ENCODE measurements at regions not wholly inside any gene's neighbourhood (a gene's known extent, or its start where the extent isn't known, plus 50 kb on each side); places are given as distances from the start of the nearest gene placed in this dataset.

DNA sequence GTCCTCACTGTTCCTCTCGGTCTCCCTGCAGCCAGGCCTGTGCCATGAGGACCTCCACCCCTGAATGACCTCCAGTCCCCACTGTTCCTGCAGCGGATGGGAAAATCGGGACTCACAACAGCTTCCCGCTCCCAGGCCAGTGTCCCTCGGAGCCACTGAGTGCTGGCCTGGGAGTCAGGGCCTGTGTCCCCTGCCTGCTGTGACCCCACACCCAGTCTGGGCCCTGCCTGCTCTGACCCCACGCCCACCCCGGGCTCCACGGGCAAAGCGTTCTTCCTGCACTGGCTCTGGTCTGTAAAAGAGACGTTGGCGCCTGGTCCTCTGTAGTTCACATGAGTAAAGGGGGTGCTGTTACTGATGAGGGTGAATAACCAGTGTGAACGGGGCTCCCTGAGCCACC lies 73.0 kb upstream of the SHISAL1 start:
- Mint-ChIP-seq H3K4me3 (no peak overlapping the region), H3K9me3 (no peaks in the 10 kb centered on the region), H3K36me3 (ENCODE audit: insufficient read depth) (no peaks in the 10 kb centered on the region), H3K4me1 (peaks cover 5% of the 10 kb centered on the region), H3K27me3 (peaks cover 56% of the 10 kb centered on the region), H3K27ac (ENCODE audit: low read depth) (no peak overlapping the region)
- ATAC-seq (replicated peaks; ENCODE audit: extremely low read depth, poor library complexity, severe bottlenecking) (no peak), DNase-seq (ENCODE audit: low spot score in 2 of 2) (no peak)

DNA sequence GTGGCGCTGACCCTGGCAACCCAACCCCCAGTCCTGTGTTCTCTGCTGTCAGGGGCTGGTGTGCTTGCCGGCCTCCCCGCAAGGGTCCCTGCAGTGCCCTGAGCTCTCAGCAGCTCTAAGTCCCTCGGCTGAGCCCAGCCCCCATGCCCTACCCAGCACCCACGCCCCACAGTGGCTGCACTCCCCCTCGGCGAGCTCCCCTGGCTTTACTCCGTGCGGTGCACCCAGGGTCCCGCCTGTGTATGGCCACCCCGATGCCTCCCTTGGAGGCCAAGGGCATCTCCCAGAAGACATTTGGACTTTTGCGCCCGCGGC lies 72.5 kb upstream of the SHISAL1 start:
- Mint-ChIP-seq H3K4me1 (peaks cover 5% of the 10 kb centered on the region), H3K27ac (ENCODE audit: low read depth) (no peak overlapping the region), H3K36me3 (ENCODE audit: insufficient read depth) (no peaks in the 10 kb centered on the region), H3K27me3 (peaks cover 56% of the 10 kb centered on the region), H3K4me3 (no peak overlapping the region), H3K9me3 (no peaks in the 10 kb centered on the region)
- DNase-seq (ENCODE audit: low spot score in 2 of 2) (no peak), ATAC-seq (replicated peaks; ENCODE audit: extremely low read depth, poor library complexity, severe bottlenecking) (no peak)

DNA sequence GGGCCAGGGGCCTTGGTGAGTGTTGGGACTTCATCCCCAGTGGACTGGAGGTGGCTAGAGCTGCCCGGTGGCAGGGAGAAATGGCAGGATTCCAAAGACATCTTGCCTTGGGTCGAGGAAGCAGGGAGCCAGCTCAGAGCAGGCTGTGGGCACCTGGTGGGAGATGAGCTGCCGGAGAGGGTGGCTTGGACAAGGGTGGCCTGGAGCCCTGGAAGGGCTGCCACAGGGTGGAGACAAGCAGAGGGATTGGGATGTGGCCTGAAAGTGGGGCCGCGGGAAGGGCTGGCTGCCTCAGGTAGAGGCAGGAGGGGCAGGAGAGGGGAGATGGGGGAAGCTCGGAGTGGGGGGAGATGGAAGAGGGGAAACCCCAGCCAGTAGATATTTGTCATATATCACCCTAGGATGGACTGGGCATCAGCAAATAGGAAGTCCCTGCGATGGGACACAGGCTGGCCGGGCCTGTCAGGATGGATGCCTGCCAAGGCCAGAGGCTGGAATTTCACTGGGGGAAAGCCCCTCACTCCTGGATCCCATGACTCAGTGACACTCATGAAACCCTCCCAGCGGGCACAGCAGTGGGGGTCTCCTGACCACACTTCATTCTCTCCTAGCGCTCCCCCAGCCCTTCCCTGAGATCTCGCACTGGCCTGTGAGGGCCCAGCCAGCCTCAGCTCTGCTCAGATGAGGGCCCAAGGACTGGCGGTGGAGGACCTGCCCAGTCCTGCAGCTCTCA lies 72.0 kb upstream of the SHISAL1 start:
- ATAC-seq (replicated peaks; ENCODE audit: extremely low read depth, poor library complexity, severe bottlenecking) = no peak
- Mint-ChIP-seq H3K27ac (ENCODE audit: low read depth) (no peak overlapping the region), H3K27me3 (peaks cover 56% of the 10 kb centered on the region), H3K4me1 (peaks cover 5% of the 10 kb centered on the region), H3K9me3 (no peaks in the 10 kb centered on the region), H3K36me3 (ENCODE audit: insufficient read depth) (no peaks in the 10 kb centered on the region), H3K4me3 (no peak overlapping the region)
- DNase-seq (ENCODE audit: low spot score in 2 of 2) = no peak

DNA sequence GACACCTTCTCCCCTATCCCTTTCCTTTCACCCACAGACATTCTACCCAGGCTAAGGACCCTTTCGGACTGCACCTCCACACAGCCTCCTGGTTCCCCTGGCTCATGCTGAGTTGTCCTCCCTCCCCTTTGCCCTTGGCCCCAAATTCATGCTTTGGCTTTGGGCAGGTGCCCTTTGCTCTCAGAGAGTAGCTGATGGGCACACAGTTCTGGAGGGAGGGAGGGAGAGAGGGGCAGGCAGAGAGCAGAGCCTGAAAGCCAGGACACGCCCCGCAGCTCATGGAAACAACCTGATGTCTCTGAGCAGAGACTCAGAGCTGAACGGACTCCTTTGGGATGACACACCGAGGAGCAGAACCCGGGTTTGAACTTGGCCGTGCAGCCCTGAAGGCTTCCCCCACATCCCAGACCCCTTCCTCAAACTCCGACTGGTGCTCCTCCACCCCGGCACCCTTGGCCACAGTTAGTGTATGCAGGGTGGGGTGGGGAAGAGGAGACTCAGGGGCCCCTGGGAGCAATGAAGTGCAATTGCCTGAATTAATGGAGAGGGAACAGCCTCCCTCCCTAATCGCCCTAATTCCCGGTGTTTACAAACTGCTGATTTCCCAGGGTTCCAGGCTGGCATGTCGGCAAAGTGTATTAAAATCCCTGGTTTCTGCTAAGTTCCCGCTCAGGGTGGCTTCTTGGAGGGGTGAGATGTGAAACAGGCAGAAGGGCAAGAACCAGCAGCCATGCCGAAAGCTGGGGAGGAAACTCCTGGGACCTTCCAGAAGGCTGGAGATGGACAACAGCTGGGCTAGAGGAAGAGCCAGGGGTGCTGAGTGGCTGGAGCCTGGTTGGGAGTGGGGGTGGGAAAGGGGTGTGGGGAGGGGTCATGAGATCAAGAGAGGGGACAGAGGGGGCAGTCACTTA lies 71.2 kb upstream of the SHISAL1 start:
- no peak for DNase-seq (ENCODE audit: low spot score in 2 of 2)
- Mint-ChIP-seq H3K9me3 (no peaks in the 10 kb centered on the region), H3K4me1 (peaks cover 5% of the 10 kb centered on the region), H3K36me3 (ENCODE audit: insufficient read depth) (no peaks in the 10 kb centered on the region), H3K4me3 (no peak overlapping the region), H3K27ac (ENCODE audit: low read depth) (no peak overlapping the region), H3K27me3 (peaks cover 56% of the 10 kb centered on the region)
- no peak for ATAC-seq (replicated peaks; ENCODE audit: extremely low read depth, poor library complexity, severe bottlenecking)

DNA sequence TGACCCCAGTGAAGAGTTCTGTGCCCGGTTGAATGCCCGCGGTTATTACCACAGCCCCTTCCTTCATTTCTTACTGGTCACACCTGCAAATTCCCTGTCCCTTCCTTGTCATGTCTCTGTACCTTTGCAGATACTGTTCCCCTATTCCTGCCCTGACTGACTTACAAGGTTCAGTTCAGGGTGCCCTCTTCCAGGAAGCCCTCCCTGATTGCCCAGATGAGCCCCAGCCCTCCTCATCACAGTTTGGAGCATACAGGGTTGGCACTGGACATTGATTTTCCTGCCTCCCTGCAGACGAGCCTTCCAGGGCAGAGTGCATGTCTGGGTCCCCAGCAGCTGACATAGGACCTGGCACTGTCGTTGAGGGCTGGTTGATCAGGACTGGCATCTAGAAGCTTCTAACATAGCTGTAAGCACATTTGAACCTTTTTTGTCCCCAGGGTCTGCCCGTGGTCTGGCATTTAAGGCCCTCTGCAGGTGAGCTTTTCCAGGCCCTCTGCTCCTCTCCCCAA lies 70.4 kb upstream of the SHISAL1 start:
- Mint-ChIP-seq H3K36me3 (ENCODE audit: insufficient read depth) (no peaks in the 10 kb centered on the region), H3K27ac (ENCODE audit: low read depth) (no peak overlapping the region), H3K9me3 (peaks cover 5% of the 10 kb centered on the region), H3K27me3 (peaks cover 49% of the 10 kb centered on the region), H3K4me1 (peaks cover 5% of the 10 kb centered on the region), H3K4me3 (no peak overlapping the region)
- DNase-seq (ENCODE audit: low spot score in 2 of 2) (no peak), ATAC-seq (replicated peaks; ENCODE audit: extremely low read depth, poor library complexity, severe bottlenecking) (no peak)

DNA sequence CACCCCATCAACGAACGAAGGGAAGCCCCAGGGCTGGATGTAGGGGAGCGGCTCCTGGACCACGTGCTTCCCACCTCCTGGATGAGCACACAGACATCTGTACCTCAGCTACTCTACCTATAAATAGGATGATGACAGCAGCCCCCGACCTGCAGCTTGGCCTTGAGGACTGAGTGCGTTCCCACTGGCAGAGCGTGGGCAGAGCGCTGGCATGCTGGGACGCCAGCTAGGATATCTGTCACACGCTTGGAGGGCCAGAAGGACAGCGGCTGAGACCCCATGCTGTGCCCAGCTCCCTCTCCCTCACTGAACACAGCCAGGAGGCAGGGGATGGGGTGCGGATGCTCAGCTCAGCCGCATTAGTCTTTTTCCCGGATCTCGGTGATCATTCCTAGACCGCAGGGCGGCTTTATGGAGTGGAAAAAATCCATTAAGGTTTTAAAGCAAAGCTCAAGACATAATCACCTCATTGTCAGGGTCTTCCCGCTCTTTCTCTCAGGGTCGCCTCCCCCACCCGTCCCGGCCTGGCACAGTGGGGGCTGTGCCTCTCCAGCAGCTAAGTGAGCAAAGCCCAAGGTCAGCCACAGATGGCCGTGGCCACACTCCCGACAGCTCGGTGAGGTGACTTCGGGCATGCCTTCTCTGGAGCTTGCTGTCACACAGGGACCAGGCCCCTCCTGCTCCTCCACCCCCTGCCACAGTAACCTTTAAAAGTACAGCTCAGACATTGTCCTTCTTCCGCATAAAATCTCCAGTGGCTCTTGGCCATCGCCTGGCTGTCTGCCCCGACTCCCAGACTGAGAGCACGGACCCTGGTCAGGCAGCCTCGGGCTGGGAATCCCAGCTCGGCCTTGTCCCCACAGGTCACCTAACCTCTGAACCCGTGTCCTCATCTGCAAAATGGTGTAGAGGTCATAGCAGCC lies 69.6 kb upstream of the SHISAL1 start:
- DNase-seq (ENCODE audit: low spot score in 2 of 2) (no peak), ATAC-seq (replicated peaks; ENCODE audit: extremely low read depth, poor library complexity, severe bottlenecking) (no peak)
- H3K27ac Mint-ChIP-seq (ENCODE audit: low read depth) = no peak overlapping the region
- no peak overlapping the region for H3K4me3 Mint-ChIP-seq
- peaks cover 5% of the 10 kb centered on the region for H3K9me3 Mint-ChIP-seq
- no peaks in the 10 kb centered on the region for H3K36me3 Mint-ChIP-seq (ENCODE audit: insufficient read depth)
- peaks cover 42% of the 10 kb centered on the region for H3K27me3 Mint-ChIP-seq
- H3K4me1 Mint-ChIP-seq = peaks cover 5% of the 10 kb centered on the region

DNA sequence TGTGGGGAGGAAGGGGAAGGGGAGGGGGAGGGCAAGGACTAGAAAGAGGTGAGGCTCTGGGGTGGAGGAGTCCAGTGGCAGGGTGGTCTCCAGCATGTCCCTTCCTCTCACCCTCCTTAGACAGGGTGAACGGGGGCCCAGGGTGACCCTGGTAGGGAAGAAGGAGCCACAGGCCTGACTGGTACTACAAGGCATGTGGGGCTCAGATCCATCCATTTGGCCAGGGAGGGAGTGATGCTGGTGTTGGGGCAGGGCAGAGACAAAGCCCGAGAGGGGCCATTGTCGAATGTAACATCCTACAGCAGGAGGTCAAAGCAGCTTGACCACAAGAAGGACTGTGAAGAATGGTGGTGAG lies 69.0 kb upstream of the SHISAL1 start:
- H3K36me3 Mint-ChIP-seq (ENCODE audit: insufficient read depth) = no peaks in the 10 kb centered on the region
- peaks cover 4% of the 10 kb centered on the region for H3K4me1 Mint-ChIP-seq
- peaks cover 5% of the 10 kb centered on the region for H3K9me3 Mint-ChIP-seq
- ATAC-seq (replicated peaks; ENCODE audit: extremely low read depth, poor library complexity, severe bottlenecking) (no peak), DNase-seq (ENCODE audit: low spot score in 2 of 2) (no peak)
- H3K4me3 Mint-ChIP-seq = no peak overlapping the region
- no peak overlapping the region for H3K27ac Mint-ChIP-seq (ENCODE audit: low read depth)
- peaks cover 35% of the 10 kb centered on the region for H3K27me3 Mint-ChIP-seq

DNA sequence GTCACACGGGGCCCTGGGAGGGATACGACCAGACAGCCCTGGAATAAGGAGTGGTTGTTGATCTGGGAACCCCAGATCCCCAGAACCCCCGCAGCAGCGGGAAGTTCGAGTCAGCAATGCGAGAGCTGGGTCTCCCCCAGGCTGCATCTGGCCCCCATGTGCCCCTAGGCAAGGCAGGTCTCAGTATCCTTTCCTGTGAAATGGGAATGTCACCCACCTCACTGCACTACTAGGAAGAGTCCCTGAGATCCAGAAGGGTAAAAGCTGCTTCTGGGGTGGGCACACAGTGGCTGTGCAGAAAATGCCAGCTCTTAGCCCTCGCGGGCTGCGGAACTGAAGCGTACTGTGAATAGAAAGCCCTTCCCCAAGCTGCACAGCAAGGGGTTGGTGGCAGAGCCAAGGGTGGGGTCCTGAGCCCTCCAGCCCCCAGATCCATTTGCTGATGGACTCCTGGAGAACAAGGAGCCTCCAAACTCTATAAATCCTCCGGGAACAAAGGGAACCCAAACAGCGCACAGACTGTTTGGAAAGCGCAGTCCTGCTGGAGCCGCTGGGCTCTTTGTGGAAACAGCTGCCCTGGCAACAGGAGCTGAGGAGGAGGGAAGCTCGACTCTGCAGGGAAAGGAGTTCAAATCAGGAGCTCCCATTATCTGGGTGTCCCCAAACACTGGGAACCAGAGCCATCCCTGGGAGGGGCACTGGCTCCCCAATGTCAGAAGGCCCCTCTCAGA lies 68.2 kb upstream of the SHISAL1 start:
- ATAC-seq (replicated peaks; ENCODE audit: extremely low read depth, poor library complexity, severe bottlenecking) (no peak), DNase-seq (ENCODE audit: low spot score in 2 of 2) (no peak)
- H3K9me3 Mint-ChIP-seq = peaks cover 10% of the 10 kb centered on the region
- H3K36me3 Mint-ChIP-seq (ENCODE audit: insufficient read depth) = no peaks in the 10 kb centered on the region
- H3K27me3 Mint-ChIP-seq = peaks cover 27% of the 10 kb centered on the region
- H3K4me1 Mint-ChIP-seq = no peaks in the 10 kb centered on the region
- H3K4me3 Mint-ChIP-seq = no peak overlapping the region
- H3K27ac Mint-ChIP-seq (ENCODE audit: low read depth) = no peak overlapping the region

DNA sequence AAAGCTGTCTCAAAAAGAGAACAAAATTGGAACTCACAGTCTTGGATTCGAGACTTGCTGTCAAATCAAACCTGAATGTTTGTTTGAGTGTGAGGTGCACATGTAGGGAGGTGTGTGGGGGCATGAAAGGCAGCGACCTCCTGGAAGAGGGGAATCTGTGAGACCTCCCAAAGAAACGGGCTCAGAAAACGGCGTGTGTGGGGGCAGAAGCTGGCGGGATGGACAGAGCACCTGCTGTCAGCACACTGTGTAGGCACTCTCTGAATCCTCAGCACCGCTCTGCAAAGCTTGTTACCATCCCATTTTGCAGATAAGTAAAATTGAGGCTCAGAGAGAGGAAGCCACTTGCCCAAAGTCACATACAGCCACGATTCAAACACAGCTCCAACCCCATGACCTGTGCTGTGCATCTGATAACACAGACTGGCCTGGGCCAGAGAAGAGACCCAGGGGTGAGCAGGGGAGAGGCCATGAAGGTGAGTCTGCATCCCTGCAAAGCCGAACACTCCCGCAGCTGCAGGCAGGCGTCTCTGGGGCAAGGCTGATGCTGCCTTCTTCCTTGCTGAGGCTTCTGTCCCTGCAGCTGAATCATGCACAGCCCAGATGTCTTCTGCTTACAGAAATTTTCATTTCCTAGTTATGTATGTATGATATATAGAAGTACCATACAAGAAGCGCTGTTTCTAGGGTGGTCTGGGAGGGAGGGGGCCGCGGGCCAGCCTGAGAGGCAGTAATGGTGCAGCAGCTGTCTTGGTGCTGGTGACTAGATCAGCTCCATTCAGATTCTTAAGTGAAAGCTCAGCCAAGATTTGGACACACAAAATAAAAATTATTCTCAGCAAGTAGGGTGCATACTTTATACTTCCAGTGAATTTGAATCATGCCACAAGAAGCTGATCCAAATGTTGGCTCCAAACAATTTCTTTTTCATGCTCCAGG lies 67.3 kb upstream of the SHISAL1 start:
- H3K9me3 Mint-ChIP-seq = peaks cover 16% of the 10 kb centered on the region
- H3K4me3 Mint-ChIP-seq = no peak overlapping the region
- H3K36me3 Mint-ChIP-seq (ENCODE audit: insufficient read depth) = peaks cover under 1% of the 10 kb centered on the region
- ATAC-seq (replicated peaks; ENCODE audit: extremely low read depth, poor library complexity, severe bottlenecking) = no peak
- peaks cover 27% of the 10 kb centered on the region for H3K27me3 Mint-ChIP-seq
- H3K4me1 Mint-ChIP-seq = no peaks in the 10 kb centered on the region
- no peak for DNase-seq (ENCODE audit: low spot score in 2 of 2)
- H3K27ac Mint-ChIP-seq (ENCODE audit: low read depth) = no peak overlapping the region

DNA sequence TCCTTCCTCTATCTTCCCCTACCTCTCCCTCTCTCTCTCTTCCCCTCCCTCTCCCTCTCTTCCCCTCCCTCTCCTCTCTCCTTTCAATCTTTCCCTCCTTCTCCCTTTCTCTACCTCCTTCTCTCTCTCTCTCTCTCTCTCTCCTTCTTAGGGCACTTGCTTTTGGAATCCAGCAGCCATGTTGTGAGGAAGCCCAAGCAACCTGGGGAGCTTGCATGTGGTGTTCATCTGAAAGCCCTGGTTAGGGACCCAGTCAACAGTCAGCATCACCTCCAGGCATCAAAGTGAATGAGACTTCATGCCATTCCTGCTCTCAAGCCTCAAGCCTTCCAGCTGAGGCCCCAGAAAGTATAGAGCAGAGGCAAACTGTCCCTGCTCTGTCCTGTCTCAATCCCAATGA lies 65.6 kb upstream of the SHISAL1 start:
- Mint-ChIP-seq H3K4me1 (no peaks in the 10 kb centered on the region), H3K9me3 (peaks cover 26% of the 10 kb centered on the region), H3K27ac (ENCODE audit: low read depth) (no peak overlapping the region), H3K36me3 (ENCODE audit: insufficient read depth) (peaks cover 1% of the 10 kb centered on the region), H3K4me3 (no peak overlapping the region), H3K27me3 (peaks cover 28% of the 10 kb centered on the region)
- DNase-seq (ENCODE audit: low spot score in 2 of 2) (no peak), ATAC-seq (replicated peaks; ENCODE audit: extremely low read depth, poor library complexity, severe bottlenecking) (no peak)

DNA sequence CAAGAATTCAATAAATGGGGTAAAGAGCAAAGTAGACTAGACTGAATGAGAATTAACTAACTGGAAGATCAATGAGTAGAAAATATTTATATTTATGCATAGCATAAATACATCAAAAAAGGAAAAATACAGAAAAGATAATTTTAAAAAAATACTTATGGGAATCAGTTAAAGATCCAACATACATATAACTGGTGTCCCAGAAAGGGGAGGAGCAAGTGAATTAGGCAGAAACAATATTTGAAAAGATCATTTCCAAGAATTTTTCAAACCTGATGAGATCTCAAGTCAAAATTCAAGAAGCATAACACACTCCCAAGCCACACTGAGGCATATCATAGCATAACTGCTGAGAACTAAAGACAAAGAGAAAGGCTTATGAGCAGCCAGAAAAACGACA lies 62.7 kb upstream of the SHISAL1 start:
- peaks cover 21% of the 10 kb centered on the region for H3K27me3 Mint-ChIP-seq
- ATAC-seq (replicated peaks; ENCODE audit: extremely low read depth, poor library complexity, severe bottlenecking) = no peak
- peaks cover 26% of the 10 kb centered on the region for H3K9me3 Mint-ChIP-seq

More for the DNA sequence above, 62.7 kb upstream of the SHISAL1 start:
- Mint-ChIP-seq H3K4me1 (no peaks in the 10 kb centered on the region), H3K27ac (ENCODE audit: low read depth) (no peak overlapping the region), H3K4me3 (no peak overlapping the region), H3K36me3 (ENCODE audit: insufficient read depth) (peaks cover 3% of the 10 kb centered on the region)
- DNase-seq (ENCODE audit: low spot score in 2 of 2) = no peak

Data from central memory CD8-positive, alpha-beta T cell (primary cell).